Kidney tubule cell (primary cell): ENCODE measurements at regions not wholly inside any gene's neighbourhood (a gene's known extent, or its start where the extent isn't known, plus 50 kb on each side); places are given as distances from the start of the nearest gene placed in this dataset.
"Not testable (repeated sequence)": the region's sequence is repeated elsewhere in the genome, so short reads cannot be mapped to it uniquely, and the experiment has no call there.

ENCODE experiments used
- DNase-seq: peaks from one replicate; pipeline ENCODE4 v3.0.0-alpha.2; 2018; ENCODE audit warnings: low spot score

- not testable (repeated sequence) for DNase-seq
These were observed 74.8 kb upstream of the ATP1A1 start for GRCh38 chr1:116298213-116298579.

GRCh38 chr1:116298746-116299145 is 74.3 kb upstream of the ATP1A1 start:
- peak; percentile 22 for DNase-seq

- DNase-seq: no peak
These were observed 73.8 kb upstream of the ATP1A1 start for GRCh38 chr1:116299248-116299647.

- DNase-seq: no peak
These were observed 70.8 kb upstream of the ATP1A1 start for GRCh38 chr1:116302281-116302680.

GRCh38 chr1:116306102-116306501 is 66.9 kb upstream of the ATP1A1 start:
- DNase-seq: no peak

- no peak for DNase-seq
These were observed 66.1 kb upstream of the ATP1A1 start for GRCh38 chr1:116306840-116307442.

- no peak for DNase-seq
These were observed 64.8 kb upstream of the ATP1A1 start for GRCh38 chr1:116308276-116308675.

GRCh38 chr1:116309090-116309870 is 63.8 kb upstream of the ATP1A1 start:
- DNase-seq: no peak

GRCh38 chr1:116310180-116310579 is 62.9 kb upstream of the ATP1A1 start:
- DNase-seq: no peak

- no peak for DNase-seq
These were observed 61.9 kb upstream of the ATP1A1 start for GRCh38 chr1:116311193-116311592.

GRCh38 chr1:116311756-116312680 is 61.0 kb upstream of the ATP1A1 start:
- peak; percentile 79 for DNase-seq

GRCh38 chr1:116312681-116313069 is 60.4 kb upstream of the ATP1A1 start:
- no peak for DNase-seq

GRCh38 chr1:116313776-116314175 is 59.3 kb upstream of the ATP1A1 start:
- DNase-seq: no peak

GRCh38 chr1:116314305-116314919 is 58.6 kb upstream of the ATP1A1 start:
- DNase-seq: no peak

GRCh38 chr1:116316373-116316772 is 56.7 kb upstream of the ATP1A1 start:
- no peak for DNase-seq

- DNase-seq: no peak
These were observed 54.1 kb upstream of the ATP1A1 start for GRCh38 chr1:116318897-116319296.

- no peak for DNase-seq
These were observed 52.2 kb upstream of the ATP1A1 start for GRCh38 chr1:116320874-116321273.

GRCh38 chr1:116321766-116322175 is 51.3 kb upstream of the ATP1A1 start:
- DNase-seq: no peak

- no peak for DNase-seq
These were observed 50.2 kb upstream of the ATP1A1 start for GRCh38 chr1:116322752-116323405.
